Caco-2 (cell line): ENCODE measurements at regions not wholly inside any gene's neighbourhood (a gene's known extent, or its start where the extent isn't known, plus 50 kb on each side); places are given as distances from the start of the nearest gene placed in this dataset.

Experiments used
- BruUV-seq: library from RNA; stranded (reverse); fragments of 400-500 nt; replicated peaks from 2 replicates; lab custom pipeline; 2021; lab: Mats Ljungman, UMichigan
- CTCF ChIA-PET: fragments of 300-600 bp; sonication (Branson Sonifier 250); formaldehyde crosslinking; loops from one replicate; lab custom pipeline; 2022; ENCODE audit warnings: antibody characterized with exemption; lab: Charles Lee
- POLR2A ChIA-PET: fragments of 300-600 bp; sonication (Branson Sonifier 250); formaldehyde crosslinking; loops from one replicate; lab custom pipeline; 2022; ENCODE audit warnings: antibody characterized with exemption; lab: Charles Lee
- DNase-seq, 2 experiments: peaks; one replicate each; pipeline versions ENCODE4 v3.0.0 to v3.0.0-alpha.2; 2020 to 2022
- H3K27me3 ChIP-seq: replicated peaks from 2 replicates; pipeline ENCODE4 v1.6.0; 2011; ENCODE audit warnings: low read length; ENCODE audit not compliant: control insufficient read depth, insufficient read depth
- H3K36me3 ChIP-seq: 2 replicates; pipeline ENCODE4 v1.5.1; 2011; ENCODE audit warnings: low read length; ENCODE audit not compliant: control insufficient read depth, insufficient read depth
- H3K4me1 ChIP-seq: fragments of 250-450 bp; sonication (Bioruptor Pico); 2 replicates; pipeline ENCODE4 v1.5.1; 2020; ENCODE audit warnings: mild to moderate bottlenecking
- H3K4me3 ChIP-seq: 2 replicates; pipeline ENCODE4 v1.5.1; 2011; ENCODE audit warnings: low read depth, mild to moderate bottlenecking, control low read depth, low read length
- H3K9me3 ChIP-seq: fragments of 250-450 bp; sonication (Bioruptor Pico); 2 replicates; pipeline ENCODE4 v1.5.1; 2020; ENCODE audit warnings: mild to moderate bottlenecking, moderate library complexity
- H3K27ac Mint-ChIP-seq: one replicate; pipeline ENCODE4 v1.8.0; 2022; ENCODE audit warnings: mixed read lengths; ENCODE audit not compliant: unreplicated experiment
- H3K27me3 Mint-ChIP-seq: one replicate; pipeline ENCODE4 v1.8.0; 2022; ENCODE audit warnings: mixed read lengths; ENCODE audit not compliant: insufficient read depth, unreplicated experiment
- H3K36me3 Mint-ChIP-seq: one replicate; pipeline ENCODE4 v1.8.0; 2022; ENCODE audit warnings: mild to moderate bottlenecking, mixed read lengths; ENCODE audit not compliant: insufficient read depth, unreplicated experiment
- H3K4me1 Mint-ChIP-seq: one replicate; pipeline ENCODE4 v1.8.0; 2022; ENCODE audit warnings: low read depth, mixed read lengths; ENCODE audit not compliant: unreplicated experiment
- H3K4me3 Mint-ChIP-seq: one replicate; pipeline ENCODE4 v1.8.0; 2022; ENCODE audit warnings: mild to moderate bottlenecking, moderate library complexity, mixed read lengths; ENCODE audit not compliant: unreplicated experiment
- H3K9me3 Mint-ChIP-seq: one replicate; pipeline ENCODE4 v1.8.0; 2022; ENCODE audit warnings: mixed read lengths; ENCODE audit not compliant: unreplicated experiment
- CTCF ChIP-seq, 2 experiments: fragments of 200-600 bp in 1 of 2; IDR thresholded peaks; 1 replicate in 1 of 2; 2 replicates in 1 of 2; pipeline versions ENCODE4 v1.5.1 to v1.8.0; 2011 to 2022; ENCODE audit warnings: antibody characterized with exemption in 1 of 2, control low read depth in 1 of 2, inconsistent platforms in 1 of 2, low read depth in 1 of 2, low read length in 1 of 2, mild to moderate bottlenecking in 1 of 2, moderate library complexity in 1 of 2; ENCODE audit not compliant: insufficient read depth in 1 of 2, severe bottlenecking in 1 of 2, unreplicated experiment in 1 of 2
- intact Hi-C: fragments of 100-400 bp; cut with micrococcal nuclease; formaldehyde crosslinking; loops from one replicate; pipeline ENCODE4 v1.10.0; 2022; ENCODE audit not compliant: unreplicated experiment

DNA sequence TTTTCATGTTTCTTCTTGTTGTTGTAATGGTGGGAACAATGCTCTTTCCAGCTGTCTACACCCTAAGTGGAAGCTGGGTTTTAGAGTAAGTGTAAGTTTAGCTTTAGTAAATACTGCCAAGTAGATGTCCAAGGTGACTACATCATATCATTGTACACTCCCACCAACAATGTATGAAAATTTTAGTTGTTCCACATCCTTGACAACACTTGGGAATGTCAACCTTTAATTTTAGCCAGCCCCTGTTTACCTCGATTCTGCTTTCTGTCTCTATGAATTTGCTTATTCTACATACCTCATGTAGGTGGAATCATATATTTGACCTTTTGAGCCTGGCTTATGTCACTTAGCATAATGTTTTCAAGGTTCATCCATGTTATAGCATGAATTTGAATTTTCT, 93.0 kb downstream of the MTPAP start:
- intact Hi-C loops: no loop called here
- no peak overlapping the region for H3K27ac Mint-ChIP-seq
- H3K9me3 Mint-ChIP-seq: peaks cover 25% of the 10 kb centered on the region
- POLR2A ChIA-PET: no interaction called here
- Histone ChIP-seq H3K4me3 (no peak overlapping the region), H3K36me3 (no peaks in the 10 kb centered on the region), H3K9me3 (peaks cover 17% of the 10 kb centered on the region), H3K27me3 (no peaks in the 10 kb centered on the region), H3K4me1 (no peaks in the 10 kb centered on the region)
- no peak overlapping the region for H3K4me3 Mint-ChIP-seq
- H3K4me1 Mint-ChIP-seq: no peaks in the 10 kb centered on the region
- no TSS peak for BruUV-seq
- no peak for TF ChIP-seq CTCF (IDR thresholded peaks at IDR 0.05; ENCODE audit: insufficient read depth in 1 of 2, low read depth in 1 of 2, low read length in 1 of 2, severe bottlenecking in 1 of 2, unreplicated experiment in 1 of 2)
- DNase-seq: no peak
- CTCF ChIA-PET: interaction anchor here (0.5 to 0.6 kb wide), 2 partner anchors 18 to 305 kb away, joined by 3 to 5 read pairs; no protein-coding TSS in a partner anchor
- H3K27me3 Mint-ChIP-seq: peaks cover 3% of the 10 kb centered on the region
- H3K36me3 Mint-ChIP-seq: no peaks in the 10 kb centered on the region

GRCh38 chr10:30254926-30255325, 94.2 kb downstream of the MTPAP start:
- Histone ChIP-seq H3K36me3 (no peaks in the 10 kb centered on the region), H3K27me3 (no peaks in the 10 kb centered on the region), H3K4me1 (no peaks in the 10 kb centered on the region), H3K4me3 (no peak overlapping the region), H3K9me3 (peaks cover 17% of the 10 kb centered on the region)
- H3K4me3 Mint-ChIP-seq: no peak overlapping the region
- H3K27me3 Mint-ChIP-seq: no peaks in the 10 kb centered on the region
- BruUV-seq: no TSS peak
- no peak for DNase-seq
- CTCF ChIA-PET: no interaction called here
- H3K27ac Mint-ChIP-seq: no peak overlapping the region
- intact Hi-C loops: no loop called here
- H3K36me3 Mint-ChIP-seq: no peaks in the 10 kb centered on the region
- TF ChIP-seq CTCF (IDR thresholded peaks at IDR 0.05; ENCODE audit: insufficient read depth in 1 of 2, low read depth in 1 of 2, low read length in 1 of 2, severe bottlenecking in 1 of 2, unreplicated experiment in 1 of 2): no peak
- H3K9me3 Mint-ChIP-seq: peaks cover 25% of the 10 kb centered on the region
- POLR2A ChIA-PET: no interaction called here
- H3K4me1 Mint-ChIP-seq: no peaks in the 10 kb centered on the region

GRCh38 chr10:30248728-30249127, 100.3 kb downstream of the MTPAP start:
- no peak for DNase-seq
- no peak for TF ChIP-seq CTCF (IDR thresholded peaks at IDR 0.05; ENCODE audit: insufficient read depth in 1 of 2, low read depth in 1 of 2, low read length in 1 of 2, severe bottlenecking in 1 of 2, unreplicated experiment in 1 of 2)
- Histone ChIP-seq H3K4me3 (no peak overlapping the region), H3K27me3 (no peaks in the 10 kb centered on the region), H3K9me3 (peaks cover 17% of the 10 kb centered on the region), H3K4me1 (no peaks in the 10 kb centered on the region), H3K36me3 (no peaks in the 10 kb centered on the region)
- CTCF ChIA-PET: no interaction called here
- no peaks in the 10 kb centered on the region for H3K27me3 Mint-ChIP-seq
- BruUV-seq: no TSS peak
- POLR2A ChIA-PET: no interaction called here
- peaks cover 20% of the 10 kb centered on the region for H3K9me3 Mint-ChIP-seq
- H3K4me1 Mint-ChIP-seq: no peaks in the 10 kb centered on the region
- H3K36me3 Mint-ChIP-seq: no peaks in the 10 kb centered on the region
- no peak overlapping the region for H3K4me3 Mint-ChIP-seq
- intact Hi-C loops: loop anchor here (2.0 kb wide), 1 partner anchor 56 kb away; no protein-coding TSS in a partner anchor
- H3K27ac Mint-ChIP-seq: no peak overlapping the region
